ENCODE measurements at regions not wholly inside any gene's neighbourhood (a gene's known extent, or its start where the extent isn't known, plus 50 kb on each side); places are given as distances from the start of the nearest gene placed in this dataset.

DNA sequence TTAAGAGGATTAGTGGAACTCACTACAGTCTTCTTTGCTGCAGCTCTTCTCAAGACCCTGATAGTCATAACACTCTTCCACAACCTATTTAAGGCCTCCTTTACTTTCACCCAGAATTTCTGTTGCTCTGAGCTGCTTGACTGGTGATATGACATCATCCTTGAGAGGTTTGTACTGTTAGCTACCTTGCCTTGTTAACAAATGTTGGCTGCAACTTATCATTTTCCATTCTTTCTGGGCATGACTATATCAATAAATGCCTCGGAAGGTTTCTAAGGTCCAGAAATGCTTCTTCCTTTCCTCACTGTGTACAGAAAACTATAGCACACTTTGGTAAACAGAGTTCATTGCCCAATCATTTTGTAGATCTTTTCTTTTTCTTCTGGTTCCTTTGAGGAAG, 1292.2 kb upstream of the TMPRSS15 start:
- TF ChIP-seq, protein P1, sequence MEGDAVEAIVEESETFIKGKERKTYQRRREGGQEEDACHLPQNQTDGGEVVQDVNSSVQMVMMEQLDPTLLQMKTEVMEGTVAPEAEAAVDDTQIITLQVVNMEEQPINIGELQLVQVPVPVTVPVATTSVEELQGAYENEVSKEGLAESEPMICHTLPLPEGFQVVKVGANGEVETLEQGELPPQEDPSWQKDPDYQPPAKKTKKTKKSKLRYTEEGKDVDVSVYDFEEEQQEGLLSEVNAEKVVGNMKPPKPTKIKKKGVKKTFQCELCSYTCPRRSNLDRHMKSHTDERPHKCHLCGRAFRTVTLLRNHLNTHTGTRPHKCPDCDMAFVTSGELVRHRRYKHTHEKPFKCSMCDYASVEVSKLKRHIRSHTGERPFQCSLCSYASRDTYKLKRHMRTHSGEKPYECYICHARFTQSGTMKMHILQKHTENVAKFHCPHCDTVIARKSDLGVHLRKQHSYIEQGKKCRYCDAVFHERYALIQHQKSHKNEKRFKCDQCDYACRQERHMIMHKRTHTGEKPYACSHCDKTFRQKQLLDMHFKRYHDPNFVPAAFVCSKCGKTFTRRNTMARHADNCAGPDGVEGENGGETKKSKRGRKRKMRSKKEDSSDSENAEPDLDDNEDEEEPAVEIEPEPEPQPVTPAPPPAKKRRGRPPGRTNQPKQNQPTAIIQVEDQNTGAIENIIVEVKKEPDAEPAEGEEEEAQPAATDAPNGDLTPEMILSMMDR (IDR thresholded peaks at IDR 0.05 in 8 of 11, conservative IDR thresholded peaks at IDR 0.05 in 3 of 11), result no peak
- TF ChIP-seq POLR2A (IDR thresholded peaks at IDR 0.05), result no peak
